ENCODE measurements at regions not wholly inside any gene's neighbourhood (a gene's known extent, or its start where the extent isn't known, plus 50 kb on each side); places are given as distances from the start of the nearest gene placed in this dataset.

DNA sequence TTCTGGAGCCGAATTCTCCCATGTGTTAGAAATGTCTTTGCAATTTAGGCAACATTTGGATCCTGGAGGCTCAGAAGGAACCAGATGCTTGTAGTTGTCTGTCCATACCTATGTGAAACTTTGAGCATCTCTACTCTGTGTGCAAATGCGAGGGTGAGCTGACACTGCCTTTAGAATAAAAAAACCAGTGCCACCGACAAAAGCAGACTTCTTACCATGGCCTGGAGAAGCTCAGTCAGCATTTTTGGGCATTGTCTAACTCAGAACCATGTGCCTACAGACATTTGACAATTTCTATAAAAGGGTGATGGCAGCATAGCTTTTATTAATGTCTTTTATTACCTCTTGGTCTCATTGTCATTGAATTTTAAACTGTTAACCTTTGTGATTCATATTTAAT, 78.4 kb upstream of the PPM1H start:
- ChIA-PET CTCF (interaction anchor here (1.5 kb wide), 1 partner anchor 11 kb away, joined by 7 read pairs; no protein-coding TSS in a partner anchor), POLR2A (no interaction called here)
- no peak overlapping the region for H3K4me3 ChIP-seq (ENCODE audit: low read depth, low read length)
- TF ChIP-seq ZNF157 (tag by site-specific recombination; IDR thresholded peaks at IDR 0.05) (no peak), MYNN (tag by site-specific recombination; IDR thresholded peaks at IDR 0.05; ENCODE audit: borderline replicate concordance) (no peak), MZF1 (tag by site-specific recombination; IDR thresholded peaks at IDR 0.05; ENCODE audit: borderline replicate concordance) (no peak), HOXD13 (CRISPR knock-in tag; IDR thresholded peaks at IDR 0.05; ENCODE audit: borderline replicate concordance) (no peak), PRDM1 (tag by site-specific recombination; IDR thresholded peaks at IDR 0.05) (no peak), KLF1 (tag by site-specific recombination; IDR thresholded peaks at IDR 0.05) (no peak), ZNF626 (tag by site-specific recombination; IDR thresholded peaks at IDR 0.05) (no peak), ZBTB8A (tag by site-specific recombination; IDR thresholded peaks at IDR 0.05) (no peak), ZNF600 (tag by site-specific recombination; IDR thresholded peaks at IDR 0.05) (no peak), TCF7L2 (IDR thresholded peaks at IDR 0.05; ENCODE audit: borderline replicate concordance, low read depth, low read length) (no peak), ZNF501 (tag by site-specific recombination; IDR thresholded peaks at IDR 0.05) (no peak)
- TF ChIP-seq, protein P1, sequence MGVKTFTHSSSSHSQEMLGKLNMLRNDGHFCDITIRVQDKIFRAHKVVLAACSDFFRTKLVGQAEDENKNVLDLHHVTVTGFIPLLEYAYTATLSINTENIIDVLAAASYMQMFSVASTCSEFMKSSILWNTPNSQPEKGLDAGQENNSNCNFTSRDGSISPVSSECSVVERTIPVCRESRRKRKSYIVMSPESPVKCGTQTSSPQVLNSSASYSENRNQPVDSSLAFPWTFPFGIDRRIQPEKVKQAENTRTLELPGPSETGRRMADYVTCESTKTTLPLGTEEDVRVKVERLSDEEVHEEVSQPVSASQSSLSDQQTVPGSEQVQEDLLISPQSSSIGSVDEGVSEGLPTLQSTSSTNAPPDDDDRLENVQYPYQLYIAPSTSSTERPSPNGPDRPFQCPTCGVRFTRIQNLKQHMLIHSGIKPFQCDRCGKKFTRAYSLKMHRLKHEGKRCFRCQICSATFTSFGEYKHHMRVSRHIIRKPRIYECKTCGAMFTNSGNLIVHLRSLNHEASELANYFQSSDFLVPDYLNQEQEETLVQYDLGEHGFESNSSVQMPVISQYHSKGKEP (tag by site-specific recombination; IDR thresholded peaks at IDR 0.05) = no peak
- TF ChIP-seq, protein P2, sequence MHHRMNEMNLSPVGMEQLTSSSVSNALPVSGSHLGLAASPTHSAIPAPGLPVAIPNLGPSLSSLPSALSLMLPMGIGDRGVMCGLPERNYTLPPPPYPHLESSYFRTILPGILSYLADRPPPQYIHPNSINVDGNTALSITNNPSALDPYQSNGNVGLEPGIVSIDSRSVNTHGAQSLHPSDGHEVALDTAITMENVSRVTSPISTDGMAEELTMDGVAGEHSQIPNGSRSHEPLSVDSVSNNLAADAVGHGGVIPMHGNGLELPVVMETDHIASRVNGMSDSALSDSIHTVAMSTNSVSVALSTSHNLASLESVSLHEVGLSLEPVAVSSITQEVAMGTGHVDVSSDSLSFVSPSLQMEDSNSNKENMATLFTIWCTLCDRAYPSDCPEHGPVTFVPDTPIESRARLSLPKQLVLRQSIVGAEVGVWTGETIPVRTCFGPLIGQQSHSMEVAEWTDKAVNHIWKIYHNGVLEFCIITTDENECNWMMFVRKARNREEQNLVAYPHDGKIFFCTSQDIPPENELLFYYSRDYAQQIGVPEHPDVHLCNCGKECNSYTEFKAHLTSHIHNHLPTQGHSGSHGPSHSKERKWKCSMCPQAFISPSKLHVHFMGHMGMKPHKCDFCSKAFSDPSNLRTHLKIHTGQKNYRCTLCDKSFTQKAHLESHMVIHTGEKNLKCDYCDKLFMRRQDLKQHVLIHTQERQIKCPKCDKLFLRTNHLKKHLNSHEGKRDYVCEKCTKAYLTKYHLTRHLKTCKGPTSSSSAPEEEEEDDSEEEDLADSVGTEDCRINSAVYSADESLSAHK (tag by site-specific recombination; IDR thresholded peaks at IDR 0.05) = no peak
- TF ChIP-seq, protein P3, sequence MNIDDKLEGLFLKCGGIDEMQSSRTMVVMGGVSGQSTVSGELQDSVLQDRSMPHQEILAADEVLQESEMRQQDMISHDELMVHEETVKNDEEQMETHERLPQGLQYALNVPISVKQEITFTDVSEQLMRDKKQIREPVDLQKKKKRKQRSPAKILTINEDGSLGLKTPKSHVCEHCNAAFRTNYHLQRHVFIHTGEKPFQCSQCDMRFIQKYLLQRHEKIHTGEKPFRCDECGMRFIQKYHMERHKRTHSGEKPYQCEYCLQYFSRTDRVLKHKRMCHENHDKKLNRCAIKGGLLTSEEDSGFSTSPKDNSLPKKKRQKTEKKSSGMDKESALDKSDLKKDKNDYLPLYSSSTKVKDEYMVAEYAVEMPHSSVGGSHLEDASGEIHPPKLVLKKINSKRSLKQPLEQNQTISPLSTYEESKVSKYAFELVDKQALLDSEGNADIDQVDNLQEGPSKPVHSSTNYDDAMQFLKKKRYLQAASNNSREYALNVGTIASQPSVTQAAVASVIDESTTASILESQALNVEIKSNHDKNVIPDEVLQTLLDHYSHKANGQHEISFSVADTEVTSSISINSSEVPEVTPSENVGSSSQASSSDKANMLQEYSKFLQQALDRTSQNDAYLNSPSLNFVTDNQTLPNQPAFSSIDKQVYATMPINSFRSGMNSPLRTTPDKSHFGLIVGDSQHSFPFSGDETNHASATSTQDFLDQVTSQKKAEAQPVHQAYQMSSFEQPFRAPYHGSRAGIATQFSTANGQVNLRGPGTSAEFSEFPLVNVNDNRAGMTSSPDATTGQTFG (tag by site-specific recombination; IDR thresholded peaks at IDR 0.05; ENCODE audit: borderline replicate concordance) = no peak
- TF ChIP-seq, protein P4, sequence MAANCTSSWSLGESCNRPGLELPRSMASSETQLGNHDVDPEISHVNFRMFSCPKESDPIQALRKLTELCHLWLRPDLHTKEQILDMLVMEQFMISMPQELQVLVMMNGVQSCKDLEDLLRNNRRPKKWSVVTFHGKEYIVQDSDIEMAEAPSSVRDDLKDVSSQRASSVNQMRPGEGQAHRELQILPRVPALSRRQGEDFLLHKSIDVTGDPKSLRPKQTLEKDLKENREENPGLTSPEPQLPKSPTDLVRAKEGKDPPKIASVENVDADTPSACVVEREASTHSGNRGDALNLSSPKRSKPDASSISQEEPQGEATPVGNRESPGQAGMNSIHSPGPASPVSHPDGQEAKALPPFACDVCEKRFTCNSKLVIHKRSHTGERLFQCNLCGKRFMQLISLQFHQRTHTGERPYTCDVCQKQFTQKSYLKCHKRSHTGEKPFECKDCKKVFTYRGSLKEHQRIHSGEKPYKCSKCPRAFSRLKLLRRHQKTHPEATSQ (tag by site-specific recombination; IDR thresholded peaks at IDR 0.05) = no peak
- no peak overlapping the region for H3K27ac ChIP-seq (ENCODE audit: extremely low read depth, low read depth, low read length)
- H3K9me3 ChIP-seq (ENCODE audit: control insufficient read depth, insufficient read depth, low read depth, low read length) = no peaks in the 10 kb centered on the region
- H3K4me1 ChIP-seq (ENCODE audit: control insufficient read depth, insufficient read depth, low read length) = no peaks in the 10 kb centered on the region
- H3K36me3 ChIP-seq (ENCODE audit: control insufficient read depth in 2 of 2, insufficient read depth in 1 of 2, low read length in 2 of 2) = no peaks in the 10 kb centered on the region

DNA sequence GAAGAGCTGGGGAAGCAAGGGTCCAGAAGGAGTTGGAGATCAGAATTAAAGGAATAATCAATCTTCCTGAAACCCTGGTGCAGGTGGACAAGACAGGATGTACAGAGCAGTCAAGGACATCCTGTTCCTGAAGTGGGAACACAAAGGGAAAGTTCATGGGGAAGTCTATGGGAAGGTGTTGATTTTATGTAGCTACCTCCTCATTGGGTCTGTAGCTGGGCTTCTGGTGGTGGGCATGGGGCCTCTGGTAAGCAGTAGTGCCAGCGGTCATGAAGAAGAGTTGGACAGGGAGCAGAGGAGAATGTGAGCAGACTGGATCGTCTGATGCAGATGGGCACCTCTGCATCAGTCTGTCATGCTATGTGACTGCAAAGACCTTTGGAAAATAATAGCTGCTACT, 75.7 kb upstream of the PPM1H start:
- Histone ChIP-seq H3K27ac (ENCODE audit: extremely low read depth, low read depth, low read length) (no peak overlapping the region), H3K4me3 (ENCODE audit: low read depth, low read length) (no peak overlapping the region), H3K4me1 (ENCODE audit: control insufficient read depth, insufficient read depth, low read length) (no peaks in the 10 kb centered on the region), H3K36me3 (ENCODE audit: control insufficient read depth in 2 of 2, insufficient read depth in 1 of 2, low read length in 2 of 2) (no peaks in the 10 kb centered on the region), H3K9me3 (ENCODE audit: control insufficient read depth, insufficient read depth, low read depth, low read length) (no peaks in the 10 kb centered on the region)
- ChIA-PET POLR2A (no interaction called here), CTCF (interaction anchor here (0.6 to 0.7 kb wide), 2 partner anchors 76 to 570 kb away, joined by 3 read pairs; no protein-coding TSS in a partner anchor)
- TF ChIP-seq ZNF350 (tag by site-specific recombination; IDR thresholded peaks at IDR 0.05) = no peak
- TF ChIP-seq ZNF202 (tag by site-specific recombination; IDR thresholded peaks at IDR 0.05; ENCODE audit: borderline replicate concordance) = no peak
- no peak for TF ChIP-seq ZNF544 (tag by site-specific recombination; IDR thresholded peaks at IDR 0.05)
- TF ChIP-seq ZNF555 (tag by site-specific recombination; conservative IDR thresholded peaks at IDR 0.05) = no peak
- TF ChIP-seq ZNF521 (tag by site-specific recombination; IDR thresholded peaks at IDR 0.05) = no peak
- no peak for TF ChIP-seq ZNF629 (tag by site-specific recombination; IDR thresholded peaks at IDR 0.05)
- TF ChIP-seq ZNF560 (tag by site-specific recombination; IDR thresholded peaks at IDR 0.05; ENCODE audit: borderline replicate concordance) = no peak
- TF ChIP-seq SCRT1 (tag by site-specific recombination; IDR thresholded peaks at IDR 0.05; ENCODE audit: borderline replicate concordance) = no peak
- TF ChIP-seq, protein P4 (tag by site-specific recombination; IDR thresholded peaks at IDR 0.05) = no peak
- TF ChIP-seq GLIS1 (tag by site-specific recombination; IDR thresholded peaks at IDR 0.05) = no peak
